ENCODE measurements at regions not wholly inside any gene's neighbourhood (a gene's known extent, or its start where the extent isn't known, plus 50 kb on each side); places are given as distances from the start of the nearest gene placed in this dataset.

- no peak for DNase-seq (ENCODE audit: low spot score)
- Histone ChIP-seq H3K36me3 (no peaks in the 10 kb centered on the region), H4K20me1 (ENCODE audit: low read depth) (no peaks in the 10 kb centered on the region), H2AFZ (replicated peaks) (no peak overlapping the region), H3F3A (ENCODE audit: low read depth) (no peaks in the 10 kb centered on the region), H3K4me1 (no peaks in the 10 kb centered on the region), H3K27ac (no peak overlapping the region), H3K79me2 (ENCODE audit: low read depth) (no peaks in the 10 kb centered on the region), H3K9ac (no peak overlapping the region), H3K9me3 (ENCODE audit: low read depth) (no peaks in the 10 kb centered on the region), H3K4me2 (no peak overlapping the region), H3K4me3 (no peak overlapping the region), H3K27me3 (no peaks in the 10 kb centered on the region)
- no peak for TF ChIP-seq EZH2 (IDR thresholded peaks at IDR 0.05)
- no peak for TF ChIP-seq EZH2phosphoT487 (IDR thresholded peaks at IDR 0.05)
- TF ChIP-seq CTCF (IDR thresholded peaks at IDR 0.05) = no peak
- no peak overlapping the region for H3K27ac Mint-ChIP-seq
- peaks cover 7% of the 10 kb centered on the region for H3K4me1 Mint-ChIP-seq
- H3K4me3 Mint-ChIP-seq = no peak overlapping the region
- no peaks in the 10 kb centered on the region for H3K27me3 Mint-ChIP-seq (ENCODE audit: insufficient read depth, low read depth)
- H3K9me3 Mint-ChIP-seq = no peaks in the 10 kb centered on the region
- peaks cover 5% of the 10 kb centered on the region for H3K36me3 Mint-ChIP-seq
These were observed 189.0 kb downstream of the AASDH start for GRCh38 chr4:56198265-56198664.

DNA sequence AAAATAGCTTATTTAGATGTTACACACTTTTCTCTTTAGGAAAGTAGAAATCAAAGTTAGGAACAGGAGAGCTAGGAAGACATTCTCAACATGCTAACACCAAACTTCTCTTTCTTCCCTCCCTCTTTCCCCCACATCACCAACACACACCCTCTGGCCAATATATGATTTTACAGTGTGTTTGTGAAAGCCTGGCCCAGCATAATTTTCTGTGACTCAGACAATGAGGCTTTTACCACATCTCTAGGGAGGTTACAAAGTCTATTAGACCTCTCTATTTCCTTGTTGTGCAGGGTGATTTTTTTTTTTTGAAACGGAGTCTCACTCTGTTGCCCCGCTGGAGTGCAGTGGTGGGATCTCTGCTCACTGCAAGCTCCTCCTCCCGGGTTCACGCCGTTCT is 189.9 kb downstream of the AASDH start:
- Mint-ChIP-seq H3K27me3 (ENCODE audit: insufficient read depth, low read depth) (no peaks in the 10 kb centered on the region), H3K9me3 (peaks cover under 1% of the 10 kb centered on the region), H3K4me1 (peaks cover 7% of the 10 kb centered on the region), H3K36me3 (peaks cover 10% of the 10 kb centered on the region), H3K27ac (no peak overlapping the region), H3K4me3 (no peak overlapping the region)
- Histone ChIP-seq H3K27me3 (no peaks in the 10 kb centered on the region), H4K20me1 (ENCODE audit: low read depth) (no peaks in the 10 kb centered on the region), H3F3A (ENCODE audit: low read depth) (no peaks in the 10 kb centered on the region), H3K4me2 (no peak overlapping the region), H3K79me2 (ENCODE audit: low read depth) (no peaks in the 10 kb centered on the region), H2AFZ (replicated peaks) (no peak overlapping the region), H3K9me3 (ENCODE audit: low read depth) (no peaks in the 10 kb centered on the region), H3K36me3 (no peaks in the 10 kb centered on the region), H3K4me1 (no peaks in the 10 kb centered on the region), H3K4me3 (no peak overlapping the region), H3K27ac (no peak overlapping the region), H3K9ac (no peak overlapping the region)
- no peak for DNase-seq (ENCODE audit: low spot score)
- TF ChIP-seq EZH2 (IDR thresholded peaks at IDR 0.05) (no peak), EZH2phosphoT487 (IDR thresholded peaks at IDR 0.05) (no peak), CTCF (IDR thresholded peaks at IDR 0.05) (no peak)

DNA sequence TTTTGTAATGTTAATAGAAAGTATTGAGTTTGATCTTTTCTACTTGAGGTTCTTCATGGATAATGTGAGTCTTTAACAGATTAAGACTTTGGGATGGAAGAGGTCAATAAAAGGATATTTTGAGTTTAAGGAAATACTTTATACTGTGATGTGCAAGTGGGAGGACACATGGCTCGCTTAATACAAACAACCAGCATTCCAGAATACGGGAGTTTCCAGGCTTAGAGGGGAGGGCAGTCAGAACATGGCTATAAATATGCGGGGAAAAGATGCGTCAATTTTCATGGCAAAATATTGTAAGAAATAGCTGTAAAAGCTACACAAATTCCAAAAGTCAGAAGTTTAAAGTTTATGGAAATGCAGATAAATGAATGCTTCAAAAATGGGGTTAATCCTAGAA is 192.3 kb downstream of the AASDH start:
- no peaks in the 10 kb centered on the region for H3K79me2 ChIP-seq (ENCODE audit: low read depth)
- H3K9me3 ChIP-seq (ENCODE audit: low read depth) = no peaks in the 10 kb centered on the region
- H3K27ac ChIP-seq = no peak overlapping the region
- H3K4me2 ChIP-seq = no peak overlapping the region
- no peak for DNase-seq (ENCODE audit: low spot score)
- Mint-ChIP-seq H3K27me3 (ENCODE audit: insufficient read depth, low read depth) (peaks cover 2% of the 10 kb centered on the region), H3K27ac (no peak overlapping the region), H3K4me1 (peaks cover 3% of the 10 kb centered on the region), H3K4me3 (no peak overlapping the region), H3K36me3 (peaks cover 26% of the 10 kb centered on the region), H3K9me3 (peaks cover 14% of the 10 kb centered on the region)
- H2AFZ ChIP-seq (replicated peaks) = no peak overlapping the region
- H4K20me1 ChIP-seq (ENCODE audit: low read depth) = no peaks in the 10 kb centered on the region
- no peak overlapping the region for H3K9ac ChIP-seq
- H3K27me3 ChIP-seq = no peaks in the 10 kb centered on the region
- no peaks in the 10 kb centered on the region for H3F3A ChIP-seq (ENCODE audit: low read depth)
- H3K4me1 ChIP-seq = no peaks in the 10 kb centered on the region
- H3K36me3 ChIP-seq = peaks cover 9% of the 10 kb centered on the region
- TF ChIP-seq EZH2phosphoT487 (IDR thresholded peaks at IDR 0.05) (no peak), CTCF (IDR thresholded peaks at IDR 0.05) (no peak), EZH2 (IDR thresholded peaks at IDR 0.05) (no peak)
- H3K4me3 ChIP-seq = no peak overlapping the region
